SK-N-SH (cell line): ENCODE measurements at regions not wholly inside any gene's neighbourhood (a gene's known extent, or its start where the extent isn't known, plus 50 kb on each side); places are given as distances from the start of the nearest gene placed in this dataset.

ENCODE experiments used
- CTCF ChIA-PET: fragments of 300-600, 350-600 bp; formaldehyde crosslinking; extraction: SDS; loops from one replicate; lab custom pipeline; 2021; lab: Yijun Ruan, JAX
- POLR2A ChIA-PET: fragments of 350-600 bp; sonication (Branson Sonifier 250); formaldehyde crosslinking; extraction: SDS; loops from one replicate; lab custom pipeline; 2020; ENCODE audit warnings: antibody characterized with exemption, inconsistent platforms; lab: Yijun Ruan, JAX
- DNase-seq: peaks from one replicate; pipeline ENCODE4 v3.0.0; 2012
- H2AFZ ChIP-seq: fragments of 200-600 bp; sonication (generic); 2 replicates; pipeline ENCODE4 v1.8.1; 2016; ENCODE audit warnings: antibody characterized with exemption, mild to moderate bottlenecking, low read depth
- H3F3A ChIP-seq: fragments of 200-600 bp; sonication (generic); replicated peaks from 2 replicates; pipeline ENCODE3; 2016; ENCODE audit warnings: antibody characterized with exemption, mild to moderate bottlenecking; ENCODE audit not compliant: insufficient read depth
- H3K27ac ChIP-seq, 2 experiments: fragments of 200-500 bp in 1 of 2; fragments of 200-600 bp in 1 of 2; sonication (Bioruptor generic) in 1 of 2; sonication (generic), shearing (Covaris generic) in 1 of 2; 2 replicates each; pipeline versions ENCODE4 v1.5.1 to v1.6.1; 2014 to 2016; ENCODE audit warnings: low read depth in 2 of 2, inconsistent platforms in 1 of 2, low read length in 1 of 2, mild to moderate bottlenecking in 1 of 2, mixed read lengths in 1 of 2
- H3K27me3 ChIP-seq: fragments of 200-600 bp; sonication (generic), shearing (Covaris generic); 2 replicates; pipeline ENCODE4 v1.6.1; 2016; ENCODE audit warnings: mixed run types; ENCODE audit not compliant: insufficient read depth
- H3K36me3 ChIP-seq, 2 experiments: fragments of 200-500 bp in 1 of 2; fragments of 200-600 bp in 1 of 2; sonication (Bioruptor generic) in 1 of 2; sonication (generic) in 1 of 2; replicated peaks in 1 of 2; 2 replicates each; pipeline versions ENCODE3 to v1.5.1; 2014 to 2016; ENCODE audit warnings: low read length in 1 of 2, mild to moderate bottlenecking in 1 of 2; ENCODE audit not compliant: insufficient read depth in 2 of 2, control insufficient read depth in 1 of 2
- H3K4me1 ChIP-seq, 2 experiments: fragments of 200-500 bp in 1 of 2; fragments of 200-600 bp in 1 of 2; sonication (Bioruptor generic) in 1 of 2; sonication (generic), shearing (Covaris generic) in 1 of 2; 2 replicates each; pipeline versions ENCODE4 v1.5.1 to v1.6.1; 2014 to 2016; ENCODE audit warnings: low read depth in 1 of 2, low read length in 1 of 2, mixed run types in 1 of 2; ENCODE audit not compliant: insufficient read depth in 2 of 2, control insufficient read depth in 1 of 2
- H3K4me2 ChIP-seq: fragments of 200-600 bp; sonication (generic), shearing (Covaris generic); 2 replicates; pipeline ENCODE4 v1.6.1; 2017; ENCODE audit warnings: mixed run types
- H3K4me3 ChIP-seq, 2 experiments: fragments of 200-500 bp in 1 of 2; fragments of 200-600 bp in 1 of 2; sonication (Bioruptor generic) in 1 of 2; sonication (generic), shearing (Covaris generic) in 1 of 2; 2 replicates each; pipeline versions ENCODE4 v1.5.1 to v1.8.1; 2014 to 2016; ENCODE audit warnings: low read depth in 2 of 2, inconsistent platforms in 1 of 2, low read length in 1 of 2, mild to moderate bottlenecking in 1 of 2, mixed read lengths in 1 of 2, moderate library complexity in 1 of 2
- H3K79me2 ChIP-seq: fragments of 200-600 bp; sonication (generic); 2 replicates; pipeline ENCODE4 v1.8.1; 2017; ENCODE audit warnings: mild to moderate bottlenecking; ENCODE audit not compliant: insufficient read depth
- H3K9ac ChIP-seq: fragments of 200-600 bp; sonication (generic); 2 replicates; pipeline ENCODE4 v1.6.1; 2017; ENCODE audit warnings: mixed run types
- H3K9me2 ChIP-seq: fragments of 200-600 bp; sonication (generic); 2 replicates; pipeline ENCODE4 v1.6.1; 2017; ENCODE audit warnings: mixed run types
- H3K9me3 ChIP-seq: fragments of 200-600 bp; sonication (generic); 2 replicates; pipeline ENCODE4 v1.6.1; 2017; ENCODE audit warnings: mixed run types, mild to moderate bottlenecking, moderate library complexity
- H4K20me1 ChIP-seq: fragments of 200-600 bp; sonication (generic); 2 replicates; pipeline ENCODE4 v1.6.1; 2017; ENCODE audit warnings: mild to moderate bottlenecking, mixed run types; ENCODE audit not compliant: insufficient read depth
- CTCF ChIP-seq: fragments of 200-600 bp; sonication (generic); IDR thresholded peaks from 2 replicates; pipeline ENCODE4 v1.6.1; 2017; ENCODE audit warnings: antibody characterized with exemption, mild to moderate bottlenecking, moderate library complexity
- ELF1 ChIP-seq: IDR thresholded peaks from 2 replicates; pipeline ENCODE4 v1.4.0; 2012
- EZH2phosphoT487 ChIP-seq: fragments of 200-600 bp; sonication (generic); IDR thresholded peaks from 2 replicates; pipeline ENCODE4 v1.6.1; 2017; ENCODE audit warnings: low read depth, mixed run types, mild to moderate bottlenecking, antibody characterized with exemption, moderate library complexity, borderline replicate concordance
- FOSL2 ChIP-seq: IDR thresholded peaks from 2 replicates; pipeline ENCODE4 v1.4.0; 2012; ENCODE audit warnings: low read depth, mild to moderate bottlenecking, moderate library complexity, borderline replicate concordance
- FOXM1 ChIP-seq: IDR thresholded peaks from 2 replicates; pipeline ENCODE4 v1.4.0; 2012; ENCODE audit warnings: low read depth, mild to moderate bottlenecking
- GABPA ChIP-seq: IDR thresholded peaks from 2 replicates; pipeline ENCODE4 v1.4.0; 2012; ENCODE audit warnings: low read depth, mild to moderate bottlenecking
- GATA2 ChIP-seq: sonication (generic); formaldehyde crosslinking; IDR thresholded peaks from 2 replicates; pipeline ENCODE4 v1.5.0; 2020; ENCODE audit warnings: mild to moderate bottlenecking, missing genetic modification reagents
- MXI1 ChIP-seq: IDR thresholded peaks from 2 replicates; pipeline ENCODE4 v1.6.1; 2012; ENCODE audit warnings: mild to moderate bottlenecking, low read depth, low read length, improper control_type of control experiment
- NRF1 ChIP-seq: IDR thresholded peaks from 2 replicates; pipeline ENCODE4 v1.6.1; 2012; ENCODE audit warnings: low read depth, mild to moderate bottlenecking, low read length
- POLR2AphosphoS5 ChIP-seq: IDR thresholded peaks from 2 replicates; pipeline ENCODE4 v1.6.1; 2012; ENCODE audit warnings: low read depth, low read length
- RAD21 ChIP-seq: IDR thresholded peaks from 2 replicates; pipeline ENCODE4 v1.6.1; 2012; ENCODE audit warnings: mild to moderate bottlenecking, low read length
- REST ChIP-seq: IDR thresholded peaks from 2 replicates; pipeline ENCODE4 v1.6.1; 2012; ENCODE audit warnings: mild to moderate bottlenecking, low read depth, low read length, moderate library complexity
- SIN3A ChIP-seq: IDR thresholded peaks from 2 replicates; pipeline ENCODE4 v1.6.1; 2012; ENCODE audit warnings: low read depth, mild to moderate bottlenecking, low read length, moderate library complexity, borderline replicate concordance
- TAF1 ChIP-seq: IDR thresholded peaks from 2 replicates; pipeline ENCODE4 v1.6.1; 2012; ENCODE audit warnings: low read depth, mild to moderate bottlenecking, low read length, moderate library complexity, borderline replicate concordance
- TCF12 ChIP-seq: IDR thresholded peaks from 2 replicates; pipeline ENCODE4 v1.4.0; 2012
- USF2 ChIP-seq: fragments of 150-350 bp; IDR thresholded peaks from 2 replicates; pipeline ENCODE4 v1.6.1; 2017; ENCODE audit warnings: antibody characterized with exemption, low read length, low read depth, borderline replicate concordance
- WGBS: methylation state at CpG from one replicate; pipeline ENCODE4 v1.1.6; 2017; ENCODE audit warnings: low lambda C conversion rate; 5-methylcytosine and 5-hydroxymethylcytosine counted together
- TF ChIP-seq, protein P1 (sequence below): fragments of 150-350 bp; IDR thresholded peaks from 2 replicates; pipeline ENCODE4 v1.6.1; 2016; ENCODE audit warnings: mild to moderate bottlenecking, low read depth, low read length
- TF ChIP-seq, protein P2 (sequence below): IDR thresholded peaks from 2 replicates; pipeline ENCODE4; 2012

GRCh38 chr15:36347272-36347858 is 232.1 kb upstream of the CDIN1 start (continued):
- no peak for TF ChIP-seq REST
- TF ChIP-seq TCF12, result 0 out of 2 replicates have a peak, but pooled peaks have one; percentile 18
- TF ChIP-seq FOXM1, result no peak
- no peak for TF ChIP-seq SIN3A
- TF ChIP-seq, protein P1, sequence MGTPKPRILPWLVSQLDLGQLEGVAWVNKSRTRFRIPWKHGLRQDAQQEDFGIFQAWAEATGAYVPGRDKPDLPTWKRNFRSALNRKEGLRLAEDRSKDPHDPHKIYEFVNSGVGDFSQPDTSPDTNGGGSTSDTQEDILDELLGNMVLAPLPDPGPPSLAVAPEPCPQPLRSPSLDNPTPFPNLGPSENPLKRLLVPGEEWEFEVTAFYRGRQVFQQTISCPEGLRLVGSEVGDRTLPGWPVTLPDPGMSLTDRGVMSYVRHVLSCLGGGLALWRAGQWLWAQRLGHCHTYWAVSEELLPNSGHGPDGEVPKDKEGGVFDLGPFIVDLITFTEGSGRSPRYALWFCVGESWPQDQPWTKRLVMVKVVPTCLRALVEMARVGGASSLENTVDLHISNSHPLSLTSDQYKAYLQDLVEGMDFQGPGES, result no peak

- no peaks in the 10 kb centered on the region for H4K20me1 ChIP-seq
- ChIA-PET CTCF (interaction anchor here (0.7 kb wide), 1 partner anchor 654 kb away, joined by 3 read pairs; no protein-coding TSS in a partner anchor), POLR2A (no interaction called here)
- H3K79me2 ChIP-seq, result no peaks in the 10 kb centered on the region
- peak overlapping the region; percentile 53; the same call in 1 of the 2 replicates for H2AFZ ChIP-seq
- H3K4me3 ChIP-seq, result no peak overlapping the region
- no peaks in the 10 kb centered on the region for H3K9me3 ChIP-seq
- H3K9ac ChIP-seq, result no peak overlapping the region
- no peaks in the 10 kb centered on the region for H3K9me2 ChIP-seq
- 95% methylated on average over 4 of the region's 4 CpGs for WGBS
- H3K36me3 ChIP-seq, result no peaks in the 10 kb centered on the region
- H3K27me3 ChIP-seq, result no peaks in the 10 kb centered on the region
- H3K4me2 ChIP-seq, result peak overlapping the region; percentile 69; the same call in 1 of the 2 replicates
- no peak for DNase-seq
- peaks cover 40% of the 10 kb centered on the region for H3F3A ChIP-seq
- H3K27ac ChIP-seq, result peak overlapping the region; percentile 43 to 89
- H3K4me1 ChIP-seq, result peaks cover 15 to 25% of the 10 kb centered on the region in 2 experiments; a peak in 3 of 4 replicates
- no peak for TF ChIP-seq MXI1
- no peak for TF ChIP-seq EZH2phosphoT487
- no peak for TF ChIP-seq NRF1
- no peak for TF ChIP-seq RAD21
- TF ChIP-seq REST, result no peak
- no peak for TF ChIP-seq TAF1
- TF ChIP-seq GATA2 (CRISPR knock-in tag), result no peak
- TF ChIP-seq FOSL2, result no peak
- TF ChIP-seq CTCF, result no peak
- TF ChIP-seq POLR2AphosphoS5, result no peak
- no peak for TF ChIP-seq GABPA
- TF ChIP-seq SIN3A, result no peak
- TF ChIP-seq ELF1, result no peak
- TF ChIP-seq, protein P2, sequence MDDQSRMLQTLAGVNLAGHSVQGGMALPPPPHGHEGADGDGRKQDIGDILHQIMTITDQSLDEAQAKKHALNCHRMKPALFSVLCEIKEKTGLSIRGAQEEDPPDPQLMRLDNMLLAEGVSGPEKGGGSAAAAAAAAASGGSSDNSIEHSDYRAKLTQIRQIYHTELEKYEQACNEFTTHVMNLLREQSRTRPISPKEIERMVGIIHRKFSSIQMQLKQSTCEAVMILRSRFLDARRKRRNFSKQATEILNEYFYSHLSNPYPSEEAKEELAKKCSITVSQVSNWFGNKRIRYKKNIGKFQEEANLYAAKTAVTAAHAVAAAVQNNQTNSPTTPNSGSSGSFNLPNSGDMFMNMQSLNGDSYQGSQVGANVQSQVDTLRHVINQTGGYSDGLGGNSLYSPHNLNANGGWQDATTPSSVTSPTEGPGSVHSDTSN, result no peak
- no peak for TF ChIP-seq TCF12
- TF ChIP-seq USF2, result no peak
These were observed 223.0 kb upstream of the CDIN1 start for GRCh38 chr15:36356466-36356865.
